ENCODE measurements at regions not wholly inside any gene's neighbourhood (a gene's known extent, or its start where the extent isn't known, plus 50 kb on each side); places are given as distances from the start of the nearest gene placed in this dataset.

DNA sequence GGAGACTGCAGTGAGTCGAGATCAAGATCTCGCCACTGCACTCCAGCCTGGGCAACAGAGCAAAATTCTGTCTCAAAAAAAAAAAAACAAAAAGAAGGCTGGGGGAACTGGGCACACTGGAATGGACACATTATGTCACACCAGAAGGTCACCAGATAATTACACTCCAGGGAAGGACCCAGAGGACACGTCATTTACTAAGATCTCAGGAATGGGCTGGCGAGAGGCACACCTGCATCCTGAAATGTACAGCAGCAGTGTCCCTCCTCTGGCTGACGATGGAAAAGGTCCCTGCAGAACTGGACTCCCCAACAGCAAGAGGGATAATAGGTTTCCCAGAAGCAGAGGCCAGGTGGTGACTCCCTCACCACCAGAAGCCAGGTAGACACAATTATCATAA is 243.5 kb downstream of the BCL11B start:
- TF ChIP-seq, protein P1, sequence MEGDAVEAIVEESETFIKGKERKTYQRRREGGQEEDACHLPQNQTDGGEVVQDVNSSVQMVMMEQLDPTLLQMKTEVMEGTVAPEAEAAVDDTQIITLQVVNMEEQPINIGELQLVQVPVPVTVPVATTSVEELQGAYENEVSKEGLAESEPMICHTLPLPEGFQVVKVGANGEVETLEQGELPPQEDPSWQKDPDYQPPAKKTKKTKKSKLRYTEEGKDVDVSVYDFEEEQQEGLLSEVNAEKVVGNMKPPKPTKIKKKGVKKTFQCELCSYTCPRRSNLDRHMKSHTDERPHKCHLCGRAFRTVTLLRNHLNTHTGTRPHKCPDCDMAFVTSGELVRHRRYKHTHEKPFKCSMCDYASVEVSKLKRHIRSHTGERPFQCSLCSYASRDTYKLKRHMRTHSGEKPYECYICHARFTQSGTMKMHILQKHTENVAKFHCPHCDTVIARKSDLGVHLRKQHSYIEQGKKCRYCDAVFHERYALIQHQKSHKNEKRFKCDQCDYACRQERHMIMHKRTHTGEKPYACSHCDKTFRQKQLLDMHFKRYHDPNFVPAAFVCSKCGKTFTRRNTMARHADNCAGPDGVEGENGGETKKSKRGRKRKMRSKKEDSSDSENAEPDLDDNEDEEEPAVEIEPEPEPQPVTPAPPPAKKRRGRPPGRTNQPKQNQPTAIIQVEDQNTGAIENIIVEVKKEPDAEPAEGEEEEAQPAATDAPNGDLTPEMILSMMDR (IDR thresholded peaks at IDR 0.05; ENCODE audit: insufficient read depth, low read length), result no peak
- TF ChIP-seq, protein P2, sequence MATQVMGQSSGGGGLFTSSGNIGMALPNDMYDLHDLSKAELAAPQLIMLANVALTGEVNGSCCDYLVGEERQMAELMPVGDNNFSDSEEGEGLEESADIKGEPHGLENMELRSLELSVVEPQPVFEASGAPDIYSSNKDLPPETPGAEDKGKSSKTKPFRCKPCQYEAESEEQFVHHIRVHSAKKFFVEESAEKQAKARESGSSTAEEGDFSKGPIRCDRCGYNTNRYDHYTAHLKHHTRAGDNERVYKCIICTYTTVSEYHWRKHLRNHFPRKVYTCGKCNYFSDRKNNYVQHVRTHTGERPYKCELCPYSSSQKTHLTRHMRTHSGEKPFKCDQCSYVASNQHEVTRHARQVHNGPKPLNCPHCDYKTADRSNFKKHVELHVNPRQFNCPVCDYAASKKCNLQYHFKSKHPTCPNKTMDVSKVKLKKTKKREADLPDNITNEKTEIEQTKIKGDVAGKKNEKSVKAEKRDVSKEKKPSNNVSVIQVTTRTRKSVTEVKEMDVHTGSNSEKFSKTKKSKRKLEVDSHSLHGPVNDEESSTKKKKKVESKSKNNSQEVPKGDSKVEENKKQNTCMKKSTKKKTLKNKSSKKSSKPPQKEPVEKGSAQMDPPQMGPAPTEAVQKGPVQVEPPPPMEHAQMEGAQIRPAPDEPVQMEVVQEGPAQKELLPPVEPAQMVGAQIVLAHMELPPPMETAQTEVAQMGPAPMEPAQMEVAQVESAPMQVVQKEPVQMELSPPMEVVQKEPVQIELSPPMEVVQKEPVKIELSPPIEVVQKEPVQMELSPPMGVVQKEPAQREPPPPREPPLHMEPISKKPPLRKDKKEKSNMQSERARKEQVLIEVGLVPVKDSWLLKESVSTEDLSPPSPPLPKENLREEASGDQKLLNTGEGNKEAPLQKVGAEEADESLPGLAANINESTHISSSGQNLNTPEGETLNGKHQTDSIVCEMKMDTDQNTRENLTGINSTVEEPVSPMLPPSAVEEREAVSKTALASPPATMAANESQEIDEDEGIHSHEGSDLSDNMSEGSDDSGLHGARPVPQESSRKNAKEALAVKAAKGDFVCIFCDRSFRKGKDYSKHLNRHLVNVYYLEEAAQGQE (IDR thresholded peaks at IDR 0.05; ENCODE audit: insufficient replicate concordance, low read depth), result no peak
- TF ChIP-seq POLR2AphosphoS5 (IDR thresholded peaks at IDR 0.05; ENCODE audit: low read depth) (no peak), SPI1 (IDR thresholded peaks at IDR 0.05; ENCODE audit: borderline replicate concordance, low read depth) (no peak)
